ENCODE measurements at regions not wholly inside any gene's neighbourhood (a gene's known extent, or its start where the extent isn't known, plus 50 kb on each side); places are given as distances from the start of the nearest gene placed in this dataset.

GRCh38 chr1:219428651-219429050 is 184.3 kb downstream of the ZC3H11B start:
- no peaks in the 10 kb centered on the region for H3K27me3 Mint-ChIP-seq (ENCODE audit: low read depth)
- no peak overlapping the region for H3K4me3 Mint-ChIP-seq
- TF ChIP-seq CTCF (IDR thresholded peaks at IDR 0.05; ENCODE audit: unreplicated experiment in 3 of 3): no peak
- peak overlapping the region in 1 of 3 experiments; percentile 8 for H3K27ac Mint-ChIP-seq
- no peaks in the 10 kb centered on the region for H3K9me3 Mint-ChIP-seq
- peaks cover 35% of the 10 kb centered on the region for H3K4me1 Mint-ChIP-seq
- no peaks in the 10 kb centered on the region for H3K36me3 Mint-ChIP-seq (ENCODE audit: low read depth)

GRCh38 chr1:219427989-219428388 is 184.9 kb downstream of the ZC3H11B start:
- peaks cover 28% of the 10 kb centered on the region for H3K4me1 Mint-ChIP-seq
- no peaks in the 10 kb centered on the region for H3K9me3 Mint-ChIP-seq
- H3K36me3 Mint-ChIP-seq (ENCODE audit: low read depth): no peaks in the 10 kb centered on the region
- H3K27ac Mint-ChIP-seq: peak overlapping the region; percentile 8 to 63 (median 39)
- no peak for TF ChIP-seq CTCF (IDR thresholded peaks at IDR 0.05; ENCODE audit: unreplicated experiment in 3 of 3)
- no peak overlapping the region for H3K4me3 Mint-ChIP-seq
- H3K27me3 Mint-ChIP-seq (ENCODE audit: low read depth): no peaks in the 10 kb centered on the region

- H3K4me1 Mint-ChIP-seq: peaks cover 22% of the 10 kb centered on the region
- H3K9me3 Mint-ChIP-seq: no peaks in the 10 kb centered on the region
- no peak overlapping the region for H3K4me3 Mint-ChIP-seq
- H3K36me3 Mint-ChIP-seq (ENCODE audit: low read depth): no peaks in the 10 kb centered on the region
- H3K27ac Mint-ChIP-seq: no peak overlapping the region
- no peaks in the 10 kb centered on the region for H3K27me3 Mint-ChIP-seq (ENCODE audit: low read depth)
- TF ChIP-seq CTCF (IDR thresholded peaks at IDR 0.05; ENCODE audit: unreplicated experiment in 3 of 3): no peak
These were observed 185.5 kb downstream of the ZC3H11B start for GRCh38 chr1:219427403-219427802.

GRCh38 chr1:219422811-219423598 is 189.9 kb downstream of the ZC3H11B start:
- no peaks in the 10 kb centered on the region for H3K27me3 Mint-ChIP-seq (ENCODE audit: low read depth)
- no peaks in the 10 kb centered on the region for H3K9me3 Mint-ChIP-seq
- H3K4me3 Mint-ChIP-seq: no peak overlapping the region
- TF ChIP-seq CTCF (IDR thresholded peaks at IDR 0.05; ENCODE audit: unreplicated experiment in 3 of 3): no peak
- H3K4me1 Mint-ChIP-seq: peaks cover 16% of the 10 kb centered on the region
- no peaks in the 10 kb centered on the region for H3K36me3 Mint-ChIP-seq (ENCODE audit: low read depth)
- H3K27ac Mint-ChIP-seq: no peak overlapping the region

GRCh38 chr1:219420913-219421312 is 192.0 kb downstream of the ZC3H11B start:
- no peak overlapping the region for H3K4me3 Mint-ChIP-seq
- no peaks in the 10 kb centered on the region for H3K9me3 Mint-ChIP-seq
- H3K27ac Mint-ChIP-seq: no peak overlapping the region
- H3K36me3 Mint-ChIP-seq (ENCODE audit: low read depth): no peaks in the 10 kb centered on the region
- H3K4me1 Mint-ChIP-seq: peaks cover 15% of the 10 kb centered on the region
- no peaks in the 10 kb centered on the region for H3K27me3 Mint-ChIP-seq (ENCODE audit: low read depth)
- TF ChIP-seq CTCF (IDR thresholded peaks at IDR 0.05; ENCODE audit: unreplicated experiment in 3 of 3): no peak

GRCh38 chr1:219419860-219420259 is 193.0 kb downstream of the ZC3H11B start:
- H3K36me3 Mint-ChIP-seq (ENCODE audit: low read depth): no peaks in the 10 kb centered on the region
- H3K4me3 Mint-ChIP-seq: no peak overlapping the region
- TF ChIP-seq CTCF (IDR thresholded peaks at IDR 0.05; ENCODE audit: unreplicated experiment in 3 of 3): no peak
- H3K27ac Mint-ChIP-seq: peak overlapping the region; percentile 29 to 61 (median 60)
- no peaks in the 10 kb centered on the region for H3K27me3 Mint-ChIP-seq (ENCODE audit: low read depth)
- H3K4me1 Mint-ChIP-seq: peaks cover 15% of the 10 kb centered on the region
- H3K9me3 Mint-ChIP-seq: no peaks in the 10 kb centered on the region

Measured in nephron (organoid).